ENCODE measurements at regions not wholly inside any gene's neighbourhood (a gene's known extent, or its start where the extent isn't known, plus 50 kb on each side); places are given as distances from the start of the nearest gene placed in this dataset.

DNA sequence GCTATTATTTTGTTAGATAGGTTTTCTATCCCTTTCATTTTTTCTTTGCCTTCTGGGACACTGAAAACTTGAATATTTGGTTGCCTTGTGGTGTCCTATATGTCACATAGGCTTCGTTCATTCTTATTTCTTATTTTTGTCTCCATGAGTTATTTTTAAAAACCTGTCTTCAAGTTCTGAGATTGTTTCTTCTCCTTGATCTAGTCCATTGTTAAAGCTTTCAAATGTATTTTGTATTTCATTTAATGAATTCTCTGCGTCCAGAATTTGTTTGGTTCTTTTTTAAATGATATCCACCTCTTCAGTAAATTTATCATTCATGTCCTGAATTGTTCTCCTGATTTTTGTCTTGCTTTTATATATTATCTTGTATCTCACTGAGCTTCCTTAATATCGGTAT, 243.2 kb upstream of the BMP2 start:
- H4K20me1 ChIP-seq (replicated peaks in 1 of 2; ENCODE audit: control insufficient read depth in 1 of 2, insufficient read depth in 2 of 2, low read length in 2 of 2) = no peaks in the 10 kb centered on the region
- no peak overlapping the region for H2BK120ac ChIP-seq (replicated peaks; ENCODE audit: low read depth, low read length)
- CTCF ChIA-PET (ENCODE audit: partially characterized antibody) = interaction anchor here (1.5 to 2.3 kb wide), 2 partner anchors 17 to 340 kb away, joined by 3 to 5 read pairs; no protein-coding TSS in a partner anchor
- H2BK20ac ChIP-seq (ENCODE audit: low read length) = no peak overlapping the region
- H3K27ac ChIP-seq (ENCODE audit: low read depth, low read length) = no peak overlapping the region
- no peak overlapping the region for H3K14ac ChIP-seq (ENCODE audit: insufficient read length)
- FAIRE-seq = no peak
- no peak overlapping the region for H4K8ac ChIP-seq (ENCODE audit: extremely low read depth, insufficient read depth, low read length)
- WGBS, 2 experiments (ENCODE audit: extremely low coverage in 1 of 2, insufficient coverage in 1 of 2, insufficient read length in 1 of 2, insufficient replicate concordance in 2 of 2, low coverage in 1 of 2, low lambda C conversion rate in 2 of 2, missing lambda C conversion rate in 1 of 2) = 89% methylated on average over 3 of the region's 3 CpGs; no CpG with 5 or more reads in 1 of the 2 experiments
- H3K4me1 ChIP-seq (replicated peaks in 1 of 4; ENCODE audit: control insufficient read depth in 3 of 4, insufficient read depth in 4 of 4, low read length in 3 of 4) = no peaks in the 10 kb centered on the region
- H3K4me3 ChIP-seq (ENCODE audit: extremely low read depth in 1 of 4, insufficient read depth in 2 of 4, low read depth in 3 of 4, low read length in 4 of 4) = no peak overlapping the region
- H2AK5ac ChIP-seq (ENCODE audit: low read depth, low read length) = no peak overlapping the region
- no peak overlapping the region for H2BK5ac ChIP-seq (ENCODE audit: low read depth, low read length)
- no peak overlapping the region for H2BK12ac ChIP-seq (ENCODE audit: low read depth, low read length)
- no peaks in the 10 kb centered on the region for H3K79me1 ChIP-seq (ENCODE audit: low read depth, low read length)
- H4K5ac ChIP-seq (ENCODE audit: insufficient read length, low read depth, low read length) = no peak overlapping the region
- H2AFZ ChIP-seq (ENCODE audit: low read length) = no peak overlapping the region
- no peaks in the 10 kb centered on the region for H3K79me2 ChIP-seq (ENCODE audit: control insufficient read depth in 1 of 2, insufficient read depth in 2 of 2, low read length in 2 of 2)
- H3K56ac ChIP-seq (replicated peaks; ENCODE audit: insufficient read length, low read depth, low read length) = no peak overlapping the region
- POLR2A ChIA-PET (ENCODE audit: partially characterized antibody) = no interaction called here
- no peak overlapping the region for H4K91ac ChIP-seq (replicated peaks; ENCODE audit: insufficient read length, low read length)
- no peak overlapping the region for H2BK15ac ChIP-seq (ENCODE audit: low read length)
- DNase-seq (ENCODE audit: low read depth in 1 of 2, low spot score in 2 of 2) = no peak
- TF ChIP-seq SP4 (IDR thresholded peaks at IDR 0.05; ENCODE audit: low read length) (no peak), TBP (IDR thresholded peaks at IDR 0.05; ENCODE audit: low read depth, low read length) (no peak), JUND (IDR thresholded peaks at IDR 0.05; ENCODE audit: low read length) (no peak)
- H3K23ac ChIP-seq (ENCODE audit: insufficient read length) = no peak overlapping the region
- no peak overlapping the region for H3K4ac ChIP-seq (replicated peaks; ENCODE audit: insufficient read length, low read depth, low read length)
- H3K27me3 ChIP-seq (replicated peaks in 1 of 4; ENCODE audit: control insufficient read depth in 3 of 4, extremely low read depth in 1 of 4, insufficient read depth in 3 of 4, low read length in 3 of 4) = no peaks in the 10 kb centered on the region
- H3K9me3 ChIP-seq (ENCODE audit: insufficient read depth in 2 of 2, low read depth in 1 of 2, low read length in 1 of 2) = no peaks in the 10 kb centered on the region
- H3K4me2 ChIP-seq (ENCODE audit: insufficient read depth in 1 of 2, low read depth in 2 of 2, low read length in 2 of 2) = no peak overlapping the region
- no peak overlapping the region for H3K18ac ChIP-seq (ENCODE audit: extremely low read depth, low read length)
- H3K9ac ChIP-seq (replicated peaks in 1 of 4; ENCODE audit: extremely low read depth in 1 of 4, low read depth in 3 of 4, low read length in 3 of 4) = no peak overlapping the region
- no peaks in the 10 kb centered on the region for H3K36me3 ChIP-seq (ENCODE audit: control insufficient read depth in 2 of 4, insufficient read depth in 4 of 4, low read length in 3 of 4)
- H3K23me2 ChIP-seq (ENCODE audit: low read depth, low read length) = no peaks in the 10 kb centered on the region
